ENCODE measurements at regions not wholly inside any gene's neighbourhood (a gene's known extent, or its start where the extent isn't known, plus 50 kb on each side); places are given as distances from the start of the nearest gene placed in this dataset.

GRCh38 chr21:28872218-28872617 is 120.5 kb downstream of the LTN1 start:
- H3K4me3 ChIP-seq (ENCODE audit: low read depth in 2 of 2, low read length in 2 of 2) = no peak overlapping the region
- intact Hi-C loops (cut with micrococcal nuclease; ENCODE audit: unreplicated experiment) (no loop called here), in situ Hi-C loops (cut with HindIII; ENCODE audit: low pct_unique_long_range_greater_than_20kb, low sequenced_read_pairs) (no loop called here)
- no peaks in the 10 kb centered on the region for H3K9me3 ChIP-seq (ENCODE audit: control insufficient read depth, insufficient read depth, low read depth, low read length)
- no TSS peak for BruUV-seq (replicated peaks)
- H3K27ac ChIP-seq (ENCODE audit: low read length) = peak overlapping the region; percentile 51; the same call in 1 of the 2 replicates
- H3K27me3 ChIP-seq (ENCODE audit: control insufficient read depth, insufficient read depth, low read length) = no peaks in the 10 kb centered on the region
- ChIA-PET CTCF (no interaction called here), POLR2A (no interaction called here)
- no peaks in the 10 kb centered on the region for H3K4me1 ChIP-seq (ENCODE audit: control insufficient read depth, insufficient read depth, low read length)
- TF ChIP-seq POLR2AphosphoS5 (IDR thresholded peaks at IDR 0.05; ENCODE audit: low read depth, low read length) = no peak
- TF ChIP-seq REST (IDR thresholded peaks at IDR 0.05; ENCODE audit: insufficient read depth in 1 of 2, low read depth in 2 of 2, low read length in 1 of 2) = no peak
- no peak for TF ChIP-seq SIN3A (IDR thresholded peaks at IDR 0.05; ENCODE audit: borderline replicate concordance, insufficient read depth, low read depth, low read length)
- TF ChIP-seq CTCF (IDR thresholded peaks at IDR 0.05) = no peak
- TF ChIP-seq TCF7L2 (IDR thresholded peaks at IDR 0.05; ENCODE audit: low read depth, low read length) = no peak
- ATAC-seq = no peak
- H3K36me3 ChIP-seq (ENCODE audit: control insufficient read depth, insufficient read depth, low read length) = no peaks in the 10 kb centered on the region; the same call in 1 of the 2 replicates
- no peak for DNase-seq (ENCODE audit: low read depth, low spot score)

- intact Hi-C loops (cut with micrococcal nuclease; ENCODE audit: unreplicated experiment) = no loop called here
- no peak for TF ChIP-seq REST (IDR thresholded peaks at IDR 0.05; ENCODE audit: insufficient read depth in 1 of 2, low read depth in 2 of 2, low read length in 1 of 2)
- TF ChIP-seq POLR2AphosphoS5 (IDR thresholded peaks at IDR 0.05; ENCODE audit: low read depth, low read length) = no peak
- no peak for TF ChIP-seq TCF7L2 (IDR thresholded peaks at IDR 0.05; ENCODE audit: low read depth, low read length)
- TF ChIP-seq CTCF (IDR thresholded peaks at IDR 0.05) = no peak
- no peak for TF ChIP-seq SIN3A (IDR thresholded peaks at IDR 0.05; ENCODE audit: borderline replicate concordance, insufficient read depth, low read depth, low read length)
- no peaks in the 10 kb centered on the region; the same call in 1 of the 2 replicates for H3K36me3 ChIP-seq (ENCODE audit: control insufficient read depth, insufficient read depth, low read length)
- POLR2A ChIA-PET = no interaction called here
- BruUV-seq (replicated peaks) = no TSS peak
- DNase-seq (ENCODE audit: low read depth, low spot score) (no peak), ATAC-seq (no peak)
- H3K4me3 ChIP-seq (ENCODE audit: low read depth in 2 of 2, low read length in 2 of 2) = no peak overlapping the region
- CTCF ChIA-PET = no interaction called here
- in situ Hi-C loops (cut with HindIII; ENCODE audit: low pct_unique_long_range_greater_than_20kb, low sequenced_read_pairs) = no loop called here
- H3K27ac ChIP-seq (ENCODE audit: low read length) = peak overlapping the region; percentile 51; the same call in 1 of the 2 replicates
- H3K9me3 ChIP-seq (ENCODE audit: control insufficient read depth, insufficient read depth, low read depth, low read length) = no peaks in the 10 kb centered on the region
- no peaks in the 10 kb centered on the region for H3K4me1 ChIP-seq (ENCODE audit: control insufficient read depth, insufficient read depth, low read length)
- H3K27me3 ChIP-seq (ENCODE audit: control insufficient read depth, insufficient read depth, low read length) = no peaks in the 10 kb centered on the region
These were observed 121.2 kb downstream of the LTN1 start for GRCh38 chr21:28871388-28872010.
